Right lobe of liver (tissue), 6 donors: ENCODE measurements at regions not wholly inside any gene's neighbourhood (a gene's known extent, or its start where the extent isn't known, plus 50 kb on each side); places are given as distances from the start of the nearest gene placed in this dataset.
"Not testable (repeated sequence)": the region's sequence is repeated elsewhere in the genome, so short reads cannot be mapped to it uniquely, and the experiment has no call there.

Experiments
- ATAC-seq, 4 donors: fragments of 200-7000 bp; cut with Tn5 transposase; one replicate each; pipeline ENCODE4 v1.9.1; 2020; ENCODE audit warnings: mild to moderate bottlenecking in 4 of 4, moderate library complexity in 4 of 4
- DNase-seq, 3 donors: peaks; one replicate each; pipeline ENCODE4 v3.0.0-alpha.2; 2020
- H3K27ac ChIP-seq, 3 donors: fragments of 200-600 bp; one replicate each; pipeline ENCODE4 v1.8.0; 2022
- H3K27me3 ChIP-seq, 2 donors: fragments of 200-600 bp; one replicate each; pipeline ENCODE4 v1.8.0; 2022
- H3K36me3 ChIP-seq, 4 donors: fragments of 200-600 bp; sonication (generic) in 1 of 4; one replicate each; pipeline versions ENCODE4 v1.5.1 to v1.8.0; 2017 to 2022; ENCODE audit warnings: control low read depth in 1 of 4
- H3K4me1 ChIP-seq, 4 donors: fragments of 200-600 bp; sonication (generic) in 1 of 4; one replicate each; pipeline versions ENCODE4 v1.5.1 to v1.8.0; 2017 to 2022; ENCODE audit warnings: control low read depth in 1 of 4
- H3K4me3 ChIP-seq, 3 donors: fragments of 200-600 bp; one replicate each; pipeline ENCODE4 v1.8.0; 2022
- H3K9me3 ChIP-seq, 4 donors: fragments of 200-600 bp; sonication (generic) in 1 of 4; one replicate each; pipeline versions ENCODE4 v1.5.1 to v1.8.0; 2017 to 2022; ENCODE audit warnings: control low read depth in 1 of 4
- CTCF ChIP-seq, 4 donors: fragments of 200-600 bp in 3 of 4; fragments of 450-650 bp in 1 of 4; IDR thresholded peaks; one replicate each; pipeline versions ENCODE4 v1.5.1 to v1.8.0; 2016 to 2022; ENCODE audit warnings: antibody characterized with exemption in 4 of 4, mild to moderate bottlenecking in 2 of 4
- POLR2A ChIP-seq: fragments of 450-650 bp; IDR thresholded peaks from one replicate; pipeline ENCODE4 v1.6.1; 2017; ENCODE audit warnings: antibody characterized with exemption, mild to moderate bottlenecking
- WGBS: methylation state at CpG from one replicate; pipeline ENCODE4 v1.1.6; 2018; ENCODE audit warnings: low coverage, low lambda C conversion rate; ENCODE audit not compliant: insufficient coverage; ENCODE audit errors: missing lambda C conversion rate; 5-methylcytosine and 5-hydroxymethylcytosine counted together
- intact Hi-C, 2 donors: fragments of 100-400 bp; cut with DNase I; formaldehyde crosslinking; loops; one replicate each; pipeline versions ENCODE4 v1.11.2 to v1.14.1; 2022
- donor health status: DM: no; HTN: yes; CAD: no.
- donor health status: DM: no; HTN: no; CAD: no.
- donor health status: DM: no; HTN: no; CAD: no.
- donor health status: DM: no; HTN: yes; CAD: no.
- donor health status: DM: no; HTN: yes; CAD: no.

GRCh38 chr5:145462525-145462924, 372.6 kb downstream of the PRELID2 start:
- H3K9me3 ChIP-seq = no peaks in the 10 kb centered on the region
- ATAC-seq = no peak
- H3K36me3 ChIP-seq = no peaks in the 10 kb centered on the region
- H3K27ac ChIP-seq = no peak overlapping the region
- no peak overlapping the region for H3K4me3 ChIP-seq
- WGBS = 79% methylated on average over 3 of the region's 3 CpGs
- intact Hi-C loops = no loop called here
- TF ChIP-seq CTCF (IDR thresholded peaks at IDR 0.05) = no peak
- no peak for TF ChIP-seq POLR2A
- DNase-seq = no peak
- peaks cover 0 to 32% (median 0%) of the 10 kb centered on the region in 4 donors for H3K4me1 ChIP-seq
- no peaks in the 10 kb centered on the region for H3K27me3 ChIP-seq

GRCh38 chr5:145450286-145450885, 384.8 kb downstream of the PRELID2 start:
- ATAC-seq (no peak), DNase-seq (no peak)
- no peak overlapping the region for H3K4me3 ChIP-seq
- WGBS = 70% methylated on average over 5 of the region's 5 CpGs
- no peaks in the 10 kb centered on the region for H3K36me3 ChIP-seq
- intact Hi-C loops = no loop called here
- no peak overlapping the region for H3K27ac ChIP-seq
- no peaks in the 10 kb centered on the region for H3K4me1 ChIP-seq
- H3K27me3 ChIP-seq = no peaks in the 10 kb centered on the region
- H3K9me3 ChIP-seq = no peaks in the 10 kb centered on the region
- TF ChIP-seq POLR2A (no peak), CTCF (IDR thresholded peaks at IDR 0.05) (no peak)

GRCh38 chr5:145449794-145450193, 385.3 kb downstream of the PRELID2 start:
- Histone ChIP-seq H3K36me3 (no peaks in the 10 kb centered on the region), H3K9me3 (no peaks in the 10 kb centered on the region), H3K27ac (no peak overlapping the region), H3K4me1 (no peaks in the 10 kb centered on the region), H3K27me3 (no peaks in the 10 kb centered on the region), H3K4me3 (no peak overlapping the region)
- no peak for TF ChIP-seq CTCF (IDR thresholded peaks at IDR 0.05)
- no peak for TF ChIP-seq POLR2A
- DNase-seq = no peak
- intact Hi-C loops = no loop called here
- 48% methylated on average over 4 of the region's 4 CpGs for WGBS
- no peak for ATAC-seq

- H3K36me3 ChIP-seq, H3K27me3 ChIP-seq, H3K4me3 ChIP-seq, H3K9me3 ChIP-seq, H3K4me1 ChIP-seq, H3K27ac ChIP-seq, DNase-seq, intact Hi-C loops, ATAC-seq: not testable (repeated sequence)
- 70% methylated on average over 3 of the region's 3 CpGs for WGBS
Observed at GRCh38 chr5:145446875-145447274, 388.3 kb downstream of the PRELID2 start.

GRCh38 chr5:145446412-145446811, 388.7 kb downstream of the PRELID2 start:
- H3K36me3 ChIP-seq = no peaks in the 10 kb centered on the region
- no peak overlapping the region for H3K27ac ChIP-seq
- intact Hi-C loops = no loop called here
- no peak for DNase-seq
- no peaks in the 10 kb centered on the region for H3K27me3 ChIP-seq
- no peaks in the 10 kb centered on the region for H3K9me3 ChIP-seq
- 66% methylated on average over 4 of the region's 5 CpGs for WGBS
- H3K4me3 ChIP-seq = no peak overlapping the region
- TF ChIP-seq POLR2A (no peak), CTCF (IDR thresholded peaks at IDR 0.05) (no peak)
- no peaks in the 10 kb centered on the region for H3K4me1 ChIP-seq
- no peak for ATAC-seq
